Ovary (tissue), 7 donors: ENCODE measurements at regions not wholly inside any gene's neighbourhood (a gene's known extent, or its start where the extent isn't known, plus 50 kb on each side); places are given as distances from the start of the nearest gene placed in this dataset.

ENCODE experiments used
- DNase-seq, 5 donors: peaks; one replicate each; pipeline ENCODE4 v3.0.0-alpha.2; 2019 to 2020
- H3K27ac ChIP-seq, 2 donors: fragments of 200-600 bp; one replicate each; pipeline versions ENCODE4 v1.5.1 to v1.8.0; 2019 to 2022
- H3K27me3 ChIP-seq: fragments of 200-600 bp; one replicate; pipeline ENCODE4 v1.8.0; 2022
- H3K36me3 ChIP-seq: fragments of 200-600 bp; sonication (generic); one replicate; pipeline ENCODE4 v1.5.1; 2019
- H3K4me1 ChIP-seq: one replicate; pipeline ENCODE4 v1.8.1; 2013; ENCODE audit warnings: mild to moderate bottlenecking, moderate library complexity; ENCODE audit not compliant: insufficient read depth
- H3K4me3 ChIP-seq: fragments of 200-600 bp; sonication (generic); one replicate; pipeline ENCODE4 v1.5.1; 2017
- H3K9me3 ChIP-seq, 2 donors: fragments of 200-600 bp in 1 of 2; sonication (generic) in 1 of 2; one replicate each; pipeline versions ENCODE4 v1.5.1 to v1.8.1; 2013 to 2019; ENCODE audit warnings: mild to moderate bottlenecking in 1 of 2, moderate library complexity in 1 of 2
- CTCF ChIP-seq, 3 donors: fragments of 450-650 bp in 2 of 3; fragments of 200-600 bp in 1 of 3; IDR thresholded peaks; one replicate each; pipeline versions ENCODE4 v1.5.1 to v1.8.0; 2016 to 2022; ENCODE audit warnings: antibody characterized with exemption in 3 of 3, mild to moderate bottlenecking in 1 of 3
- EP300 ChIP-seq: sonication (generic); formaldehyde crosslinking; IDR thresholded peaks from one replicate; pipeline ENCODE4 v1.6.1; 2017; ENCODE audit warnings: antibody characterized with exemption
- POLR2A ChIP-seq: fragments of 450-650 bp; IDR thresholded peaks from one replicate; pipeline ENCODE4 v1.6.1; 2017; ENCODE audit warnings: antibody characterized with exemption, mild to moderate bottlenecking, moderate library complexity
- WGBS, 3 donors: extraction: QIAGEN DNeasy Blood & Tissue Kit in 1 of 3; methylation state at CpG; one replicate each; pipeline versions ENCODE4 v1.1.5 to v1.1.7; 2013 to 2017; 5-methylcytosine and 5-hydroxymethylcytosine counted together
- intact Hi-C, 4 donors: fragments of 100-400 bp; cut with DNase I; formaldehyde crosslinking; loops; one replicate each; pipeline versions ENCODE4 v1.11.0 to v1.15.1; 2022 to 2023
- donor health status: DM: no; HTN: no; CAD: no; lungs with moderate emphysema.
- donor health status: DM: no; HTN: no; CAD: no.
- donor health status: Bipolar disorder and iron deficiency.
- donor health status: DM: no; HTN: no; CAD: no.
- donor health status: DM: yes; HTN: yes; CAD: no.

DNA sequence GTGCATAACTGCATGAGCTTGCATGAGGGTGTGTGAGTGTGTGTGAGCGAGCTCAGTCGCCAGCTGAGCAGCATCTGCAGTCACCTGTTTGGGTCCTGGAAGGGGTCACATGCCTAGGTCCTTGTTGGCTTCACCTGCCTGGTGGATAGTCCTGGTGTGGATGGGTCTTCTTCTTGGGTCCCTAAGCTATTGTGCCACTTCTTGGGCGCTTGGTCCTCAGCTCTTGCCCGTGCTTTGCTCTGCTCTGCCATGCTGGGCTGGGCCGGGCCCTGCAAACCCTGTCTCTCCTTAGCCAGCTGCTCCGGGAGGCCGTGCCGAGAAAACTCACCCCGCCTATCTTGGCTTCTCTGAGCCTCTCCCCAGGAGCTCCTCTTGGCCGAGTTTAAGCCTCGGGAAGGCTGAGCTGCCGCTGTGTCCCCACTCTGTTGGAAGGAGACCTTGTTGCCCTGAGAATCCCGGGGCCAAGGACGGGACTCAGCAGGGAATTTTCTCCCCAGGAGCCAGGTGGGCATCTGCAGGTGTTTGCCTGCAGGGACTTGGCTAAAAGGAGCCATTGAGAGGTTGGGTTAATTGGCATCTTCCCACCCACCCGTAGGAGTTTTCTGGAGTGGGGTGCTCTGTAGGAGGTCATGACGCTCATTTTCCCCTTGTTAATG, 300.8 kb downstream of the NDUFA10 start:
- TF ChIP-seq POLR2A, result no peak
- TF ChIP-seq EP300, result no peak
- no peak for TF ChIP-seq CTCF (IDR thresholded peaks at IDR 0.05)
- WGBS, 3 donors, result 48 to 58% (median 55%) methylated on average over 16 of the region's 16 CpGs
- DNase-seq, result peak in 1 of 5 donors; percentile 24
- H3K27me3 ChIP-seq, result no peaks in the 10 kb centered on the region
- no peak overlapping the region for H3K4me3 ChIP-seq
- H3K36me3 ChIP-seq, result no peaks in the 10 kb centered on the region
- H3K4me1 ChIP-seq, result no peaks in the 10 kb centered on the region
- intact Hi-C loops, result no loop called here
- H3K27ac ChIP-seq, result no peak overlapping the region
- no peaks in the 10 kb centered on the region for H3K9me3 ChIP-seq

- Histone ChIP-seq H3K27me3 (no peaks in the 10 kb centered on the region), H3K36me3 (no peaks in the 10 kb centered on the region), H3K4me3 (no peak overlapping the region), H3K9me3 (no peaks in the 10 kb centered on the region), H3K4me1 (no peaks in the 10 kb centered on the region), H3K27ac (no peak overlapping the region)
- TF ChIP-seq POLR2A, result no peak
- no peak for TF ChIP-seq CTCF (IDR thresholded peaks at IDR 0.05)
- TF ChIP-seq EP300, result no peak
- 90 to 94% (median 91%) methylated on average over 9 of the region's 9 CpGs for WGBS, 3 donors
- DNase-seq, result peak in 1 of 5 donors; percentile 25
- intact Hi-C loops, result no loop called here
Measured at GRCh38 chr2:239723486-239724193, 301.5 kb downstream of the NDUFA10 start.

- Histone ChIP-seq H3K9me3 (no peaks in the 10 kb centered on the region), H3K4me3 (no peak overlapping the region), H3K27ac (no peak overlapping the region), H3K27me3 (no peaks in the 10 kb centered on the region), H3K36me3 (no peaks in the 10 kb centered on the region), H3K4me1 (no peaks in the 10 kb centered on the region)
- peak in 1 of 5 donors; percentile 13 for DNase-seq
- TF ChIP-seq EP300 (no peak), CTCF (IDR thresholded peaks at IDR 0.05) (no peak), POLR2A (no peak)
- WGBS, 3 donors, result 90 to 94% (median 93%) methylated on average over 16 of the region's 16 CpGs
- intact Hi-C loops, result no loop called here
Measured at GRCh38 chr2:239722760-239723470, 302.2 kb downstream of the NDUFA10 start.

- intact Hi-C loops, result no loop called here
- no peaks in the 10 kb centered on the region for H3K9me3 ChIP-seq
- H3K27me3 ChIP-seq, result no peaks in the 10 kb centered on the region
- no peak overlapping the region for H3K4me3 ChIP-seq
- no peaks in the 10 kb centered on the region for H3K36me3 ChIP-seq
- TF ChIP-seq CTCF (IDR thresholded peaks at IDR 0.05) (no peak), EP300 (no peak), POLR2A (no peak)
- H3K27ac ChIP-seq, result no peak overlapping the region
- no peaks in the 10 kb centered on the region for H3K4me1 ChIP-seq
- 91 to 94% (median 92%) methylated on average over 18 of the region's 18 CpGs for WGBS, 3 donors
- peak in 1 of 5 donors; percentile 7 for DNase-seq
Measured at GRCh38 chr2:239721991-239722759, 303.0 kb downstream of the NDUFA10 start.
